GM18861 (cell line): ENCODE measurements at regions not wholly inside any gene's neighbourhood (a gene's known extent, or its start where the extent isn't known, plus 50 kb on each side); places are given as distances from the start of the nearest gene placed in this dataset.

Experiments used
- ATAC-seq: cut with Tn5 transposase; IDR thresholded peaks from one replicate; pipeline ENCODE4 v1.9.1; 2021; ENCODE audit not compliant: unreplicated experiment

GRCh38 chr2:15701341-15701907 lies 109.8 kb downstream of the DDX1 start:
- no peak for ATAC-seq

DNA sequence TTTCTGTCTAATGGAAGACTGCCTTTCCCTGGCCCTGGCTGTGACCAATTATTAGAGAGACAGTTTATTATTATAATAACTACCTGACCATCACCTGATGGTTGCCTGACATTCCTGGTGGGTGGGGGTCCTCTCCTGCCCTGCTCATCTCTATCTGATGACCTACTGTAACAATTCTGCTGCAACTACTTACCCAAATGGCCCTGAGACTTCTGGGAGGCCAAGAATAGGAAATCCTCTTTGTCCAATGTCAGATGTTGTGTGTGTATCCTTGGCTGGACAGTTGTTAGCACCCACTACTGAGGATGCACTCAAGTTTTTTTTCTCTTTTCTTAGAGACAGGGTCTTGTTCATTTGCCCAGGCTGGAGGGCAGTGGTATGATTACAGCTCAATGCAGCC lies 110.3 kb downstream of the DDX1 start:
- no peak for ATAC-seq

DNA sequence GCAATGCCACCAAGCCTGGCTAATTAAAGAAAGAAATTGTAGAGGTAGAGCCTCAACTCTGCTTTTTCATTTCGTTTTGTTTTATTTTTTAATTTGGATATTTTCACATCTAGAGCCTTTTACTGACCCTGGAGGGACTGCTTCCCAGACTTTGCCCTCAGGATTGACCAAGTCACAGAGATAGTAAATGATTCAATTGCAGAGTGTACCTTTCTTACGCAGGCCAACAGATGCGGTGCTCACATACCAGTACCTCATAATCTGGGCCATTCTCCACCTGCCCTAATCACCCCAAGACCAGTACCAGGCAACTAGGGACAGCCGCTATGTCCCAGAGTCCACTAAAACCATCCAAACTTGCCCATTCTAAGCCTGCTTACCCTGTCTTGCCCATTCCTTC lies 110.8 kb downstream of the DDX1 start:
- no peak for ATAC-seq

DNA sequence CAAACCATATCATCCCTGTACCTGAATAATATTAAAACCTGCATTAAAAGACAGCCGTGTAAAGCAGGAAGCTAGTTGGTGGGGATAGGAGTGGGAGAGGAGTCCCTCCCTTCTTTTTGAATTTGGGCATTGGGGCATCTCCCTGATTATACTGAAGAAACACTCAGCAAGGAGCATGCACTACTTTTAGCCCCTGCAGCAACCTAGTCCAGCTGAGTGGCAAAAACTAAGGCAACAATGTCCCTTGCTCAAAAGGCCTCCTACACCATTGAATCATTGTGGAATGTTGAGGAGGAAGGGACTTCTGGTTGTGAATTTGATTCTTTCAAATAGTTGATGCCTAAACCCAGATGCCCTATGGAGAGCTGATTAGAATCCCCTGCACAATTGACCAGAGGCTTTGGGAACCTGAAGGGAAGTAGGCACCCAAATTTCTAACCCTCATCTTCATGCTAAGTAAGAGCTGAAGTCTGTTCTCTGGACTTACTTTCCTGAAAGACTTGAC lies 111.7 kb downstream of the DDX1 start:
- no peak for ATAC-seq

- ATAC-seq, result no peak
Measured at GRCh38 chr2:15704086-15704787, 112.6 kb downstream of the DDX1 start.

DNA sequence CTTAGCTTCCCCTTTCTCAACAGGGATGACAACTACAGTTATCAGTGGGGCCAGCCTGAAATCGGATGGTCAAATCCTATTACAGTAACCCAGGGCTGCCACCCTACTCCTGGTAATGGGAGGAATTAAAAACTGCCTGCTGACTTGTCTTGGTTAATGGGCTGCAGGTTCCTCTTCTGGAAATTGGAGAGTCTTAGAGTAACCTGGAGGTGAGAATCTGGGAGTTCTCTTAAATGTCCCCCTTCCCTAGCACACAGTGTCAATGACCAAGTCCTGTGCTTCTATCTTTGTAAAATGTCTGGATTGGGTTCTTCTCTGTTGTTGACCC lies 113.1 kb downstream of the DDX1 start:
- no peak for ATAC-seq

DNA sequence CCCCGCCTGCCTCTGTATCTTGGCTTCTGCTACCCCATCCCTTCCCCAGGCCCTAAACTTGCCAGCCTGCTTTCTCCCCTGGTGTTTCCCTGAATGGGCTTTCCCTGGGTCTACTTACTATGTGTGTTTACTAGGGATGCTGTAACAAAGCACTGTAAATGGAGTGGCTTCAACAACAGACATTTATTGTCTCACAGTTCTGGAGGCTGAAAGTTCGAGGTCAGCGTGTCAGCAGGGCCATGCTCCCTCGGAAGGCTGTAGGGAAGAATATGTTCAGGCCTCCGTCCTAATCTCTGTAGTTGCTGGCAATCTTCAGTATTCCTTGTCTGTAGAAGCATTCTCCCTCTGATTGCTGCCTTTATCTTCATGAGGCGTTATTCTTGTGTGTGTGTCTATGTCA lies 113.6 kb downstream of the DDX1 start:
- no peak for ATAC-seq

DNA sequence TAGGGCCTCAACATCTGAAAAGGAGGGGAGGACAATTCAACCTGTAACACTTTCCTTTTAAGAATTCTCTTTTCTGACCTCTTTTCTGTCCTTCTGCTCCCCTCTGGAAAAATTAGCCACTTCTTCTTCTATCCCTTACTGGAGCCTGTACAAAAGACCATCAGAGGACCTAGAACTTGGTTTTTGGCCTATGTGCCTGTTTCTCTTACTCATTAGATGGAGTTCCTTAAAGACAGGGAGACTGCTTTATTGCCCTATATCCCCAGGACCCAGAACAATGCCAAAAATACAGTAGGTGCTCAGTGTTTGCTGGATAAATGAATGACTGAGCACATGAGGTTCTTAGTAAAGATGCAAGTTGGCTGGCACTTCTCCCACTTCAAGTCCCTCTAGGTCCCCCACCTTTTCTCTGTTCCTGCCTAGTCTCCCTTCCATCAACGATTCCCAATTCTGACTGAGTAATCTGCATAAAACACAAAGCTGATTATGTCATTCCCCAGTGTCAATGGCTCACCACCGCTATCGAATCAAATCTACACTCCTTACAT lies 114.2 kb downstream of the DDX1 start:
- no peak for ATAC-seq

- no peak for ATAC-seq
Measured at GRCh38 chr2:15706424-15706823, 114.8 kb downstream of the DDX1 start.

- ATAC-seq, result no peak
Measured at GRCh38 chr2:15706986-15707632, 115.4 kb downstream of the DDX1 start.

DNA sequence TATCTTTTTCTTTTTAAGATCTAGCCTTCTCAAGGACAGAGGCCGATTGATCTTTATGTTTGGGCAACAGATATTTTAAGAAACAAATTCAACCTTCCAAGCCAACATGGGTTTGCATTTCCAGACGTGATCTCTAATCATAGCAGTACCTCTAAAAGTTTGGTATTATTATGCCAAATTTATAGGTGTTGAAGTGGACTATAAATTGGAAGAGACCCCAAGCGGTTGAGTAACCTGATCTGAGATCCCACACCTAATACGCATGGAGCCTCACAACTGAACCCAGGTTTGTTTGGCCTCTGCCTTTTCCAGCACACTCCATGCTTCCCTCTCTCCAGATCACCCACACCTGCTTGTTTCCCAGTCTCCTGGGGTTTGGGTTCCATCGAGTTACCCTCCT lies 116.5 kb downstream of the DDX1 start:
- ATAC-seq, result no peak

GRCh38 chr2:15708865-15709820 lies 117.5 kb downstream of the DDX1 start:
- ATAC-seq, result no peak

- ATAC-seq, result no peak
Measured at GRCh38 chr2:15711126-15711860, 119.6 kb downstream of the DDX1 start.

DNA sequence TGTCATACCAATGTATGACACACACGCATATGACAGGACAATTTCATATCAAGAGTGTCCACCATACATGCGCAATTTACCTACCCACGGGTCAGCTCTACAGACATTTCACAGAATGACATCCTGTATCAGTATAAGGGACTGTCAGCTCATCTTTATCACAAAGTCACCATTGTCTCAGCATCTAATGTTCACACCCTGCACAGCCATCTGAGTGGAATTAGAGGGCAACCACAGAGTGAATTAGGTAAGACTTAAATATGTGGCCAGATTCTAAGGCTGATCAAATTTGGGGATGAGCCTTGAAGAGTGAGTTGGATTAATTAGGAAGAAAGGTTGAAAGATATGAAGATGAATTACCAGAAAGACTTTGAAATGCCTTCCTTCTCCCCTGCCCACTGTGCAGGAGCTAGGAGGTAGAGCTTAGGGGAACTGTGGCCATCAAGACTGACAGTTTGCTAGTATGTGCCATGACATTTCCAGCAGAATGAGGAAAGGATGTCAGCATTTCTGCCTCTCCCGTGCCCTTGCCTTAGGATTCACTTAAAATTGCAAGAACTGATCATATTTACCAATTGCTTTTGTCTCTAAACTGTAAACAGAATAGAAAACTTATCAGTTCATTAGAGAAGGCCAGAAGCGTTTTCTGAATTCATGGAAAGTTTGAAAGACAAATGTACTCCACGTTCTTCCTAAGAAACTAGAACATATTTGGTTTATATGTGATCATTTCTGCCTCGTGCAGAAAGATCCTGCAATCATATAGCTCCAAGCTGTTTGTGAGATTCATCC lies 121.1 kb downstream of the DDX1 start:
- ATAC-seq, result no peak

GRCh38 chr2:15713475-15713874 lies 121.8 kb downstream of the DDX1 start:
- no peak for ATAC-seq

GRCh38 chr2:15714002-15714401 lies 122.3 kb downstream of the DDX1 start:
- ATAC-seq, result no peak

DNA sequence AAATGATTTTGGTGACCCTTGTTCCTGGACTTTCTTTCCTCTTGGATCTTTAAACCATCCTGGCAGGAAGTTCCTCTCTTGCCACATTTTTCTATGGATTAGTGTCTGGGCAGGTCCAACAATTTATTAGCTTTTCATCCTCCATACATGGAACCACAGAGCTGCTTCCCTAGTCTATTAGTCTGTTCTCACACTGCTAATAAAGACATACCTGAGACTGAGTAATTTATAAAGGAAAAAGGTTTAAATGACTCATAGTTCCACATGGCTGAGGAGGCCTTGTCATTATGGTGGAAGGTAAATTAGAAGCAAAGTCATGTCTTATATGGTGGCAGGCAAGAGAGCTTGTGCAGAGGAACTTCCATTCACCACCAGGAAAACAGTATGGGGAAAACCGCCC lies 122.9 kb downstream of the DDX1 start:
- ATAC-seq, result no peak

GRCh38 chr2:15715596-15715995 lies 123.9 kb downstream of the DDX1 start:
- ATAC-seq, result no peak

- no peak for ATAC-seq
Measured at GRCh38 chr2:15718103-15718943, 126.7 kb downstream of the DDX1 start.
